Karpas-422 (cell line): ENCODE measurements at regions not wholly inside any gene's neighbourhood (a gene's known extent, or its start where the extent isn't known, plus 50 kb on each side); places are given as distances from the start of the nearest gene placed in this dataset.

Experiments
- DNase-seq: peaks from one replicate; pipeline ENCODE4 v3.0.0-alpha.2; 2015
- H2AFZ ChIP-seq: fragments of 200-600 bp; sonication (generic); 2 replicates; pipeline ENCODE4 v1.6.1; 2014; ENCODE audit warnings: antibody characterized with exemption, low read length, mixed read lengths
- H3K27ac ChIP-seq: fragments of 200-600 bp; sonication (generic); 2 replicates; pipeline ENCODE4 v1.5.1; 2014; ENCODE audit warnings: mild to moderate bottlenecking, low read length, moderate library complexity
- H3K27me3 ChIP-seq: fragments of 200-600 bp; sonication (generic); 2 replicates; pipeline ENCODE4 v1.6.1; 2014; ENCODE audit warnings: low read length, mixed read lengths
- H3K36me3 ChIP-seq: fragments of 200-600 bp; sonication (generic); 2 replicates; pipeline ENCODE4 v1.6.1; 2014; ENCODE audit warnings: low read length, mixed read lengths; ENCODE audit not compliant: insufficient read depth
- H3K4me1 ChIP-seq: fragments of 200-600 bp; sonication (generic); 2 replicates; pipeline ENCODE4 v1.6.1; 2014; ENCODE audit warnings: mild to moderate bottlenecking, low read length, mixed read lengths
- H3K4me2 ChIP-seq: fragments of 200-600 bp; sonication (generic); 2 replicates; pipeline ENCODE4 v1.6.1; 2014; ENCODE audit warnings: low read length, low read depth, mild to moderate bottlenecking; ENCODE audit not compliant: poor library complexity, severe bottlenecking
- H3K4me3 ChIP-seq: fragments of 200-600 bp; sonication (generic); 2 replicates; pipeline ENCODE4 v1.5.1; 2014; ENCODE audit warnings: mild to moderate bottlenecking, antibody characterized with exemption, low read length, mixed read lengths
- H3K79me2 ChIP-seq: fragments of 200-600 bp; sonication (generic); 2 replicates; pipeline ENCODE4 v1.6.1; 2014; ENCODE audit warnings: mild to moderate bottlenecking, low read length, mixed read lengths
- H3K9ac ChIP-seq: fragments of 200-600 bp; sonication (generic); 2 replicates; pipeline ENCODE4 v1.6.0; 2014; ENCODE audit warnings: low read length
- H3K9me2 ChIP-seq: fragments of 200-600 bp; sonication (generic), shearing (Covaris generic); replicated peaks from 2 replicates; pipeline ENCODE4 v1.6.0; 2014; ENCODE audit warnings: mild to moderate bottlenecking, low read length, moderate library complexity; ENCODE audit not compliant: insufficient read depth
- H3K9me3 ChIP-seq: fragments of 300-700, 200-600 bp; sonication (generic); 2 replicates; pipeline ENCODE4 v1.6.1; 2014; ENCODE audit warnings: low read length, mixed read lengths
- H4K20me1 ChIP-seq: fragments of 200-600 bp; sonication (generic); 2 replicates; pipeline ENCODE4 v1.6.1; 2014; ENCODE audit warnings: mild to moderate bottlenecking, antibody characterized with exemption, low read length, low read depth; ENCODE audit not compliant: insufficient read depth

DNA sequence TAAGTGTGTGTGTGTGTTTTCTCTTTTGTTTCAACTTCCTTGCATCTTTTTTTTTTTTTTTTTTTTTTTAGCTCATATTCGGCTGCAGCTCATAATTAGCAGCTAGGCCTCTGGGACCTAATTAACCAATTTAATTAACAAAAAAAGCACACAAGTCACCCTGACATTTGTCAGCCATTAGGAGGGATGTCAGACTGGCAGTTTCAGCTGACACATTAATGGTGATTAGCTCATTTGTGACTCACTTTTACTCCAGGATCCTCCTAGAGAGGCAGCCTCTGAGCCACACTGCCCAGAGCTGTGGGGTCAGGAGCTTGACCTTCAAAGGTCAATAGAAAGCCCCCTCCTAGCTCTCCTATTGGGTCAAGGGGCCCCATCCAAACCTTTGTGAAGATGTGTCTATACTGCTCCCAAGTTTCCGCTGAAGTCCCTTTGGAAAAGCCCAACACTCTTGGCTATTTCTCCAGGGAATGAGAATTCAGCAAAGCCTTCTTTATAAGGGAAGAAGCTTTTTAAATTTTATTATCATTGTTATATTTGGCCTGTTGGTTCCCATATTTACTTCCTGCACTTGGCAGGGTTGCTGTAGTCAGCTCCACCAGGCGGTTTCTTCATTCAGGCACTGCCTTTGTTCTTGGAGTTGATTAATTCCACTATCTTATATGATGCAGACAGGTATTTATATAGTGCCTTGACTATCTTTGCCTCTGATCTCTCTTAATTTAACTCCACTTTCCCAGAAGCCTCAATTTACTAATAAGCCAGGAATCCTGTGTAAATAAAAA, 109.5 kb upstream of the HABP2 start:
- H3K9ac ChIP-seq, result no peak overlapping the region
- DNase-seq, result no peak
- H3K9me3 ChIP-seq, result no peaks in the 10 kb centered on the region
- H3K79me2 ChIP-seq, result no peaks in the 10 kb centered on the region
- H3K36me3 ChIP-seq, result no peaks in the 10 kb centered on the region
- H3K4me3 ChIP-seq, result no peak overlapping the region
- no peak overlapping the region for H2AFZ ChIP-seq
- H3K27ac ChIP-seq, result no peak overlapping the region
- H3K27me3 ChIP-seq, result no peaks in the 10 kb centered on the region
- no peaks in the 10 kb centered on the region for H3K9me2 ChIP-seq
- no peaks in the 10 kb centered on the region for H3K4me1 ChIP-seq
- H3K4me2 ChIP-seq, result no peak overlapping the region
- no peaks in the 10 kb centered on the region for H4K20me1 ChIP-seq

DNA sequence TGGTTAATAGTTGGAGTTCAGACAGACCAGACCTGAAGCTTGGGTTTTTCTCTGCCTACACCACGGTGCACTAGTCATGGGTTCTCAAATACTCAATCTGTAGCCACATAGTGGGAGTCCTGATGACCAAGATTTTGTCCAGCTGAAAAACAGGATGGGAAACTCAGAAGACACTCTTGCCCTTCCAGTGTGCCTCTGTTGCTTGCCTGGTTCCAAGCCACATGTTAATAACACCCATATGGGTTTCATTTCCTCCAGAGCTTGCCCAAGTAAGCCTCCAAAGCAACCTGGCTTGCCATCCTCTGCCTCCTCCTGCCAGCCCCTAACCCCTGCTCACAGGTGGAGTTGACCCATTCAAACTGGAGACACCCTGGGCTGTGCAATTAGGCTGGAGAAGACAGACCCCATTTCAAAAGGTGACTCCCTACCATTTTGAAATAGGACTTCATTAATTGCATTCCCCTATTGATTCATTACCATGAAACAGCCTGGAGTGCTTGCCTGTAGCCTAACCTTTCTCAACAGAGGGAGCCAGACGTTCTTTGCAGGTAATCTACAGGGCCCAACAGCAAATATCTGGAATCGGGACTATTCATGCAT, 108.0 kb upstream of the HABP2 start:
- Histone ChIP-seq H3K4me2 (no peak overlapping the region), H3K4me3 (no peak overlapping the region), H3K9me3 (no peaks in the 10 kb centered on the region), H3K27me3 (no peaks in the 10 kb centered on the region), H2AFZ (no peak overlapping the region), H3K9me2 (no peaks in the 10 kb centered on the region), H4K20me1 (no peaks in the 10 kb centered on the region), H3K36me3 (no peaks in the 10 kb centered on the region), H3K27ac (no peak overlapping the region), H3K79me2 (no peaks in the 10 kb centered on the region), H3K9ac (no peak overlapping the region), H3K4me1 (no peaks in the 10 kb centered on the region)
- no peak for DNase-seq

DNA sequence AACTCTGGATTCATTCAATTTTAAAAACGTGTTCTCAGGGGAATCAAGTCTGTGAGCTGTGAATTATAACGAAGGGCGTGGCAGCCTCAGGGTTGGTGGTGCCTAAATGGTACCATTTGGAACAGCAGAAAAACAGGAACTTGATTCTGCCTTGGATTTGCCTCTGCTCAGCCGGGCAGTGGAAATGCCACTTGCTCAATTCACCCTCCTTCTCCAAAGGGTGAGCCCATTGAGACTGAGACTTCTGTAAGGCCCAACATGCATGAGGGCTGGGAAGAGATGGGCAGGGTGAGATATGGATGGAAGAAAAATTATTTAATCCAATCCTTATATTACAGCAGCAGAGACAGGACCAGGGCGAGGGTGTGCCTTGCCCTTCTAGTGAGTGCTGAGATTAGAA, 107.1 kb upstream of the HABP2 start:
- no peak overlapping the region for H2AFZ ChIP-seq
- H4K20me1 ChIP-seq, result no peaks in the 10 kb centered on the region
- no peak overlapping the region for H3K9ac ChIP-seq
- H3K36me3 ChIP-seq, result no peaks in the 10 kb centered on the region
- H3K79me2 ChIP-seq, result no peaks in the 10 kb centered on the region
- no peak overlapping the region for H3K4me3 ChIP-seq
- no peaks in the 10 kb centered on the region for H3K9me3 ChIP-seq
- H3K27me3 ChIP-seq, result no peaks in the 10 kb centered on the region
- no peak overlapping the region for H3K27ac ChIP-seq
- H3K9me2 ChIP-seq, result no peaks in the 10 kb centered on the region
- H3K4me1 ChIP-seq, result no peaks in the 10 kb centered on the region
- no peak for DNase-seq
- H3K4me2 ChIP-seq, result no peak overlapping the region

DNA sequence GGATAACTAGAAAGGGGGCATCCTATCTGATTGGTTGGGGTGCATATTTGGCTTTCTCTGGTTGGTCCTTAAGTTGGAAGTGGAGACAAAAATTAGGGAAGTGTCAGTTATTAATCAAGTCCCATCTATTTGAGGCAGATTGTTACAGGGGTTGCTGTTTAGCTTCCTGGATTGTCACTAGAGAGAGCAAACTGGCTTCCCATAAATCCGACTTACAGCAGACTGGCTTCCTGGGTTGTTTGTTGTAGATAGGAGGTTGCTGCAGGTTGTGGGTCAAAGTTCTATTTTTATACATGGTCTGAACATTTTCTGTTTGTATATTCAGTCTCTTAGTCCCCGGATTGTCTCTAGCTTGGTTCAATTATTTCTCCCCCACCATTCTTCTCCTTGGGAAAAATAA, 106.1 kb upstream of the HABP2 start:
- H3K4me3 ChIP-seq, result no peak overlapping the region
- no peaks in the 10 kb centered on the region for H3K79me2 ChIP-seq
- H3K9me2 ChIP-seq, result no peaks in the 10 kb centered on the region
- no peak overlapping the region for H3K4me2 ChIP-seq
- no peaks in the 10 kb centered on the region for H3K9me3 ChIP-seq
- no peak overlapping the region for H3K9ac ChIP-seq
- H2AFZ ChIP-seq, result no peak overlapping the region
- H3K27ac ChIP-seq, result no peak overlapping the region
- H3K27me3 ChIP-seq, result no peaks in the 10 kb centered on the region
- no peaks in the 10 kb centered on the region for H3K4me1 ChIP-seq
- no peak for DNase-seq
- H3K36me3 ChIP-seq, result no peaks in the 10 kb centered on the region
- H4K20me1 ChIP-seq, result no peaks in the 10 kb centered on the region

DNA sequence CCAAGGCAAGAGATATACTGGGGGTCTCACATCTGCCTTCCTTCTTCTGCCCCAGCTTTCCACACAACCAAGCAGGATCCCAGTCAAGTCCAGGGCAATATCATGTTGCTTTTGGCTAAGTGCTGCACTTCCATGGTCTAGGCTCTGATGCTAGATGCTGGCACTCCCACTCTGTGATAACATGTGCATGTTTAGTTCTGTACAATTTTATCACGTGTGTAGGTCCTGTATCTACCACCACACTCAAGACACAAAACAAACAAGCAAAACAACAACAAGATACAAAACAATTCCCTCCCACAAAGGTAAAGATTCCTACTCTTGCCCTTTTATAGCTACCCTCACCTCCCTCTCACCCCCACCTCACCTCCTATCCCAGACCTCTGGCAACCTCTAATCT, 105.6 kb upstream of the HABP2 start:
- Histone ChIP-seq H2AFZ (no peak overlapping the region), H3K36me3 (no peaks in the 10 kb centered on the region), H3K9ac (no peak overlapping the region), H3K79me2 (no peaks in the 10 kb centered on the region), H3K4me1 (no peaks in the 10 kb centered on the region), H3K4me3 (no peak overlapping the region), H3K9me3 (no peaks in the 10 kb centered on the region), H4K20me1 (no peaks in the 10 kb centered on the region), H3K27ac (no peak overlapping the region), H3K9me2 (no peaks in the 10 kb centered on the region), H3K4me2 (no peak overlapping the region), H3K27me3 (no peaks in the 10 kb centered on the region)
- no peak for DNase-seq

DNA sequence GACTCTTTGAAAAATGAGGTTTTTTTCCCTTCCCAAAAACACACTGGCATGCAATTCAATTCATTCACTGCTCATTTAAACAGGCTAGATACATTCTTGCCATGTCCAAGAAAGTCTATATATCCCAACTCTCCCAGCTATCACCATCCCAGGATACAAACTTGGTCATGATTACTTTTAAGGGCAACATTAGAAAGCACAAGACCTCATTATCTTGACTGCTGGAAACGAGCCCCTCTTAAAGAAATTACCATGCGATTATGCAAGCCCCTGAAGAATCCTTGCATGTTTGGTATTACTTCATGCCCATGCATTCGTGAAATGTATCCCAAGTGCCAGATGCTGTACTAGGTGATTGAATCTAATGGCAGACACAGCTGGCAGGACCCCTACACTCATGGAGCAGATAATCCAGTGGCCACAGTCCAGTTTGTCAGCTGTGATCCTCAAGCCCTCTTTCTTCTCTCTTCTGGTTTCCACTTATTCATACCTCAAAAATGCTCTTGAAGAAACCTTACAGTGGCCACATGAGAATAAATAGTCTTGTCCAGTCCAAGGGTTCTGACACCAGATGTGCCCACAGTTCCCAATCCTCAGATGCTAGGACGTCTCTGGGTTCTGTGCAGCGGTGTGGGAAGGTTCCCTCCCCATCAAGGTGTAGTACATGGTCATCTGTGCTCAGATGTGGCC, 103.7 kb upstream of the HABP2 start:
- Histone ChIP-seq H3K4me1 (no peaks in the 10 kb centered on the region), H3K36me3 (no peaks in the 10 kb centered on the region), H2AFZ (no peak overlapping the region), H3K9me2 (no peaks in the 10 kb centered on the region), H3K27me3 (no peaks in the 10 kb centered on the region), H3K9ac (no peak overlapping the region), H3K79me2 (no peaks in the 10 kb centered on the region), H3K4me2 (no peak overlapping the region), H3K9me3 (no peaks in the 10 kb centered on the region), H3K27ac (no peak overlapping the region), H3K4me3 (no peak overlapping the region), H4K20me1 (no peaks in the 10 kb centered on the region)
- DNase-seq, result no peak

DNA sequence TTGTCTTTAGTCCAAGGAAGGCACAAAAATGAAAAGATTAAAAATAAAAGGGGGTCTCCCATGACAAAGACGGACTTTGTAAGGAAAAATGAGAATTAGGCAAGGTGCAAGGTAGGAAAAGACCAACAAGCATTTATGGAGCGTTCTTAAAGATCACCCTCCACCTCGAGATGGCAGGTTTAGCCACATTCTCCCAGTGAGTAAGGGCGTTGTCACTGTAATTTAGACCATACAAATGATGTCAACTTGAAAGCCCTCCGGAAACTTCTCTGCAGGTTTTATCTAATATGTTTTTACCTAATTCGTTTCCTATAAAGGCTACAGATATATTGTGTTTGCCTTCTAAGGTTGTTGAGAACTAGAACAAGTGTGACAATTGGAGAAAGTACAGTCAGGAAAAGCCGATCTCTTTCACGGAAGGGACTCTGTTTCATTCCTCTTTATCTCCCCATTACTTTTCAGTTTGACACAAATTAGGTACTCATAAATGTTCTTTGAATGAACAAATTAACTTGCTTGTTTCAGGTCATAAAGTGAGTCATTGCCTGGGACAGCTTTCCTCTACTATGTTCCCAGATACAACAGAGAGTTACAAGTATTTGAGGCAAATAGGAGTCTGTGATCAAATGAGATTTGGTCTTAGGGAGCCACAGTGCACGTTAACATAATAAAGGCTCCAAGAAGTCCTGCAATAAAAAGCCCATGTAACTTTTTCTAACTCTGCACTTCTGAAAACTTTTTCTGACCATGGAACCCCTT, 102.6 kb upstream of the HABP2 start:
- Histone ChIP-seq H4K20me1 (no peaks in the 10 kb centered on the region), H3K36me3 (no peaks in the 10 kb centered on the region)
- no peak for DNase-seq

DNA sequence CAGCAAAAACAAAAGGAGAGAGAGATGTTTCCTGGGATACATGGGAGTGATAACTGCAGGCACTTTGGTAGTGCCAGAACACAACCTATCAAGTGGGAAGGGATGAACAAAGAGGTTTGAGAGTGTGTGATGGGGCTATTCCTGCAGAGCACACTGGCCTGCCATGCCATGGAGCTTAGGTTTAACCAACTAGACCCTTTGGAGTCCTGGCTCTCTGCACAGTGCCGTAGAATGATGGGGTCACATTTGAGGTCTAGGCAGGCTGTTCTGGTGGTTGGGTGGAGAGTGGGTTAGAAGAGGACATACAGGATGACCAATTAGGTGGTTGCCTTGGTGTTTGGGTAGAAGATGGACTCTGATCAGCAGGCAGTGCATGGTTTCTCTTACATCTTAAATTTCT, 101.9 kb upstream of the HABP2 start:
- Histone ChIP-seq H3K36me3 (no peaks in the 10 kb centered on the region), H4K20me1 (no peaks in the 10 kb centered on the region), H3K27ac (no peak overlapping the region), H3K4me3 (no peak overlapping the region), H3K9me3 (no peaks in the 10 kb centered on the region), H3K4me1 (no peaks in the 10 kb centered on the region), H2AFZ (no peak overlapping the region), H3K9me2 (no peaks in the 10 kb centered on the region), H3K79me2 (no peaks in the 10 kb centered on the region), H3K9ac (no peak overlapping the region), H3K27me3 (no peaks in the 10 kb centered on the region), H3K4me2 (no peak overlapping the region)
- no peak for DNase-seq

More for the DNA sequence above, 102.6 kb upstream of the HABP2 start:
- H3K27me3 ChIP-seq, result no peaks in the 10 kb centered on the region
- H3K9me2 ChIP-seq, result no peaks in the 10 kb centered on the region
- H3K9ac ChIP-seq, result no peak overlapping the region
- H2AFZ ChIP-seq, result no peak overlapping the region
- no peaks in the 10 kb centered on the region for H3K9me3 ChIP-seq
- no peak overlapping the region for H3K4me2 ChIP-seq
- no peak overlapping the region for H3K27ac ChIP-seq
- no peak overlapping the region for H3K4me3 ChIP-seq
- H3K79me2 ChIP-seq, result no peaks in the 10 kb centered on the region
- H3K4me1 ChIP-seq, result no peaks in the 10 kb centered on the region
